ENCODE measurements at regions not wholly inside any gene's neighbourhood (a gene's known extent, or its start where the extent isn't known, plus 50 kb on each side); places are given as distances from the start of the nearest gene placed in this dataset.

DNA sequence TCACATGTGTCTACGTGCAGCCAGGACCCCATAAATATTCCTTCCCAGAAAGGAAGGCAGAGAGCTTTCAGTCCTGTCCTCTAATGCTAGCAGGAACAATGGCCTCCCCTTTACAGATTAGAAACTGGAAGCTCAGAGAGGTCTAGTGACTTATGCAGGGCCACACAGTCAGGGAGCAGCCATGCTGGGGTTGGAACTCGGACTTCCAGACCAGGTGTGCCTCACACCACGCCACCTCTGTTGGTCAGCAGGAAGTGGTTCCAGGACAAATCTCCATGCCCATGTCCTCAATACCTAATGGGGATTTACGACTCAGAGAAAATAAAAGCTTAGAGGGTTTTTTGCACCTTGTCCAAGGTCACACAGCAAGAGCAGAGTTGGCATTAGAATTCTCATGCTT is 378.9 kb downstream of the RPS24 start:
- Histone ChIP-seq H3K4me2 (ENCODE audit: low read length) (no peak overlapping the region), H3K36me3 (ENCODE audit: insufficient read depth, low read length) (no peaks in the 10 kb centered on the region), H3K79me2 (ENCODE audit: insufficient read depth, low read length) (no peaks in the 10 kb centered on the region), H3K27me3 (ENCODE audit: insufficient read depth, low read length) (no peaks in the 10 kb centered on the region), H4K20me1 (ENCODE audit: insufficient read depth, low read length) (no peaks in the 10 kb centered on the region), H3K4me3 (ENCODE audit: low read depth, low read length, poor library complexity, severe bottlenecking) (no peak overlapping the region), H3K27ac (ENCODE audit: low read depth, low read length, poor library complexity, severe bottlenecking) (no peak overlapping the region), H3K4me1 (ENCODE audit: insufficient read depth, low read length, severe bottlenecking) (no peaks in the 10 kb centered on the region), H3K9me2 (ENCODE audit: low read depth, low read length) (no peaks in the 10 kb centered on the region), H3K9ac (ENCODE audit: low read length) (no peak overlapping the region), H3K9me3 (ENCODE audit: low read length) (no peaks in the 10 kb centered on the region), H3F3A (ENCODE audit: insufficient read depth, low read length) (no peaks in the 10 kb centered on the region), H2AFZ (ENCODE audit: low read length) (no peak overlapping the region)
- no peak for TF ChIP-seq EZH2 (IDR thresholded peaks at IDR 0.05; ENCODE audit: borderline replicate concordance, low read length)
- TF ChIP-seq, protein P1, sequence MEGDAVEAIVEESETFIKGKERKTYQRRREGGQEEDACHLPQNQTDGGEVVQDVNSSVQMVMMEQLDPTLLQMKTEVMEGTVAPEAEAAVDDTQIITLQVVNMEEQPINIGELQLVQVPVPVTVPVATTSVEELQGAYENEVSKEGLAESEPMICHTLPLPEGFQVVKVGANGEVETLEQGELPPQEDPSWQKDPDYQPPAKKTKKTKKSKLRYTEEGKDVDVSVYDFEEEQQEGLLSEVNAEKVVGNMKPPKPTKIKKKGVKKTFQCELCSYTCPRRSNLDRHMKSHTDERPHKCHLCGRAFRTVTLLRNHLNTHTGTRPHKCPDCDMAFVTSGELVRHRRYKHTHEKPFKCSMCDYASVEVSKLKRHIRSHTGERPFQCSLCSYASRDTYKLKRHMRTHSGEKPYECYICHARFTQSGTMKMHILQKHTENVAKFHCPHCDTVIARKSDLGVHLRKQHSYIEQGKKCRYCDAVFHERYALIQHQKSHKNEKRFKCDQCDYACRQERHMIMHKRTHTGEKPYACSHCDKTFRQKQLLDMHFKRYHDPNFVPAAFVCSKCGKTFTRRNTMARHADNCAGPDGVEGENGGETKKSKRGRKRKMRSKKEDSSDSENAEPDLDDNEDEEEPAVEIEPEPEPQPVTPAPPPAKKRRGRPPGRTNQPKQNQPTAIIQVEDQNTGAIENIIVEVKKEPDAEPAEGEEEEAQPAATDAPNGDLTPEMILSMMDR (IDR thresholded peaks at IDR 0.05; ENCODE audit: low read length): no peak

DNA sequence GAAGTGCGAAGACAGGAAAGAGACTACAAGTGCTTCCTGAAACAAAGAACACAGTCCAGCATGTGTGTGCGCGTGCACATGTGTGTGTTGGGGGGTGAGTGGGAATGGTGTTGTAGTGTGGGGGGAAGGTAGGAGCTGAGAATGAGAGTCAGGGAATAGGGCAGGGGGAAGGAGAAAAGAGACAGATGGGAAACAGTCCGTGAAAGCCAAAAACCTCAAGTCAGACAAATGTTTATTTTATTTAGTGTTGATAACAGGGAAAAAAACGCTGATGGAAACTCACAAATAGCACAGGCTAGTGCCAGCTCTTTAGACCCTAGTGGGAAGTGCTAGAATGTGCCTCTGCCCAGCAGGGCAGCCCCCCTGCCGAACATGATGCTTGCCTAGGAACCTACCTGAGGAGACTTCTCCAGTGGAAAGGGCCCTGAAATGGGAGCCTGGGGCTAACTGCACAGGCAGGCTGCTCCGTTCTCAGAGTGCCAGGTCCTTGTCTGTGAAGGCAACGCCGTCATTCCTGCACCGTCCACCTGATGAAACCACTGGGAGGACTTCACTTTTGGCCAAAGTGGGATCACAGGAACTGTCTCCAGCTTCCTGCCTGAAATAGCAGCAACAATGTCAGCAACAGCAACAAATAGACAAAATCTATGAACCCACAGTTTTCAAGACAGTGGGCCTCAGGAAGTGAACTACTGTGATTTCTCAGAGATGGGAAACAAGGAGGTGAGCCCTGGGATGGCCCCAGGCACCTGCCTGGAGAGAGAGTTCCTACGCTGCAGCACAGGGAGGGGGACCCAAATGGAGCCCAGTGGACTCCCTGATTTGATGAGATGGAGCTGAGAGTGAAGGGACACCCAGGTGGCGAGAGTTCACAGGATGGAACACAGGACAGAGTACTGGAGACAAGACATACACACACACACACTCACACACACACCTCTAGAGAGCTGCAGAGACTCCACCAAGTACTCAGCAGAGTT is 379.7 kb downstream of the RPS24 start:
- no peak overlapping the region for H3K4me3 ChIP-seq (ENCODE audit: low read depth, low read length, poor library complexity, severe bottlenecking)

GRCh38 chr10:78414380-78414779 is 380.7 kb downstream of the RPS24 start:
- no peaks in the 10 kb centered on the region for H4K20me1 ChIP-seq (ENCODE audit: insufficient read depth, low read length)
- no peaks in the 10 kb centered on the region for H3F3A ChIP-seq (ENCODE audit: insufficient read depth, low read length)
- no peak overlapping the region for H3K4me2 ChIP-seq (ENCODE audit: low read length)
- H3K4me1 ChIP-seq (ENCODE audit: insufficient read depth, low read length, severe bottlenecking): no peaks in the 10 kb centered on the region
- no peaks in the 10 kb centered on the region for H3K9me3 ChIP-seq (ENCODE audit: low read length)
- TF ChIP-seq, protein P1 (IDR thresholded peaks at IDR 0.05; ENCODE audit: low read length): no peak
- no peak for TF ChIP-seq EZH2 (IDR thresholded peaks at IDR 0.05; ENCODE audit: borderline replicate concordance, low read length)
- peaks cover under 1% of the 10 kb centered on the region; the same call in 1 of the 2 replicates for H3K27me3 ChIP-seq (ENCODE audit: insufficient read depth, low read length)
- no peaks in the 10 kb centered on the region for H3K9me2 ChIP-seq (ENCODE audit: low read depth, low read length)
- no peak overlapping the region for H3K4me3 ChIP-seq (ENCODE audit: low read depth, low read length, poor library complexity, severe bottlenecking)
- H3K27ac ChIP-seq (ENCODE audit: low read depth, low read length, poor library complexity, severe bottlenecking): no peak overlapping the region
- H3K79me2 ChIP-seq (ENCODE audit: insufficient read depth, low read length): no peaks in the 10 kb centered on the region
- no peak overlapping the region for H3K9ac ChIP-seq (ENCODE audit: low read length)
- H3K36me3 ChIP-seq (ENCODE audit: insufficient read depth, low read length): no peaks in the 10 kb centered on the region
- H2AFZ ChIP-seq (ENCODE audit: low read length): no peak overlapping the region

More for the DNA sequence above, 379.7 kb downstream of the RPS24 start:
- no peak overlapping the region for H3K4me2 ChIP-seq (ENCODE audit: low read length)
- H3K79me2 ChIP-seq (ENCODE audit: insufficient read depth, low read length): no peaks in the 10 kb centered on the region
- H3K4me1 ChIP-seq (ENCODE audit: insufficient read depth, low read length, severe bottlenecking): no peaks in the 10 kb centered on the region
- H3K9me2 ChIP-seq (ENCODE audit: low read depth, low read length): no peaks in the 10 kb centered on the region
- H3K27ac ChIP-seq (ENCODE audit: low read depth, low read length, poor library complexity, severe bottlenecking): no peak overlapping the region
- no peak overlapping the region for H2AFZ ChIP-seq (ENCODE audit: low read length)
- no peaks in the 10 kb centered on the region for H3K27me3 ChIP-seq (ENCODE audit: insufficient read depth, low read length)
- no peaks in the 10 kb centered on the region for H3F3A ChIP-seq (ENCODE audit: insufficient read depth, low read length)
- H4K20me1 ChIP-seq (ENCODE audit: insufficient read depth, low read length): no peaks in the 10 kb centered on the region
- H3K36me3 ChIP-seq (ENCODE audit: insufficient read depth, low read length): no peaks in the 10 kb centered on the region
- H3K9me3 ChIP-seq (ENCODE audit: low read length): no peaks in the 10 kb centered on the region
- TF ChIP-seq, protein P1 (IDR thresholded peaks at IDR 0.05; ENCODE audit: low read length): no peak
- no peak for TF ChIP-seq EZH2 (IDR thresholded peaks at IDR 0.05; ENCODE audit: borderline replicate concordance, low read length)
- H3K9ac ChIP-seq (ENCODE audit: low read length): no peak overlapping the region
